MCF 10A (cell line): ENCODE measurements at regions not wholly inside any gene's neighbourhood (a gene's known extent, or its start where the extent isn't known, plus 50 kb on each side); places are given as distances from the start of the nearest gene placed in this dataset.

Experiments used
- BruUV-seq: library from RNA; stranded (reverse); fragments of 400-500 nt; replicated peaks from 2 replicates; lab custom pipeline; 2021; lab: Mats Ljungman, UMichigan
- CTCF ChIA-PET: fragments of 300-600 bp; sonication (Branson Sonifier 250); formaldehyde crosslinking; extraction: SDS; loops from one replicate; lab custom pipeline; 2021; ENCODE audit warnings: antibody characterized with exemption, inconsistent platforms; lab: Yijun Ruan, JAX
- POLR2A ChIA-PET: fragments of 300-600, 350-650 bp; sonication (Branson Sonifier 250); formaldehyde crosslinking; extraction: SDS; loops from one replicate; lab custom pipeline; 2020; ENCODE audit warnings: antibody characterized with exemption, inconsistent platforms; lab: Yijun Ruan, JAX
- DNase-seq: peaks from one replicate; pipeline ENCODE4 v3.0.0-alpha.2; 2018; ENCODE audit not compliant: unreplicated experiment
- H3K27ac Mint-ChIP-seq: one replicate; pipeline ENCODE4 v1.8.0; 2022; ENCODE audit warnings: mild to moderate bottlenecking, low read depth, mixed read lengths; ENCODE audit not compliant: unreplicated experiment
- H3K27me3 Mint-ChIP-seq: one replicate; pipeline ENCODE4 v1.8.0; 2022; ENCODE audit warnings: mixed read lengths; ENCODE audit not compliant: insufficient read depth, unreplicated experiment
- H3K36me3 Mint-ChIP-seq: one replicate; pipeline ENCODE4 v1.8.0; 2022; ENCODE audit warnings: mild to moderate bottlenecking, moderate library complexity, mixed read lengths; ENCODE audit not compliant: insufficient read depth, unreplicated experiment
- H3K4me1 Mint-ChIP-seq: one replicate; pipeline ENCODE4 v1.8.0; 2022; ENCODE audit warnings: mixed read lengths; ENCODE audit not compliant: insufficient read depth, unreplicated experiment
- H3K4me3 Mint-ChIP-seq: one replicate; pipeline ENCODE4 v1.8.0; 2022; ENCODE audit warnings: mild to moderate bottlenecking, moderate library complexity, mixed read lengths; ENCODE audit not compliant: unreplicated experiment
- H3K9me3 Mint-ChIP-seq: one replicate; pipeline ENCODE4 v1.8.0; 2022; ENCODE audit warnings: mixed read lengths; ENCODE audit not compliant: unreplicated experiment
- intact Hi-C: fragments of 100-400 bp; cut with micrococcal nuclease; formaldehyde crosslinking; loops from 2 replicates; pipeline ENCODE4 v1.14.1; 2022
- TF ChIP-seq, protein P1 (sequence below): fragments of 200-600 bp; IDR thresholded peaks from one replicate; pipeline ENCODE4 v1.8.0; 2022; ENCODE audit warnings: antibody characterized with exemption, mild to moderate bottlenecking; ENCODE audit not compliant: unreplicated experiment

DNA sequence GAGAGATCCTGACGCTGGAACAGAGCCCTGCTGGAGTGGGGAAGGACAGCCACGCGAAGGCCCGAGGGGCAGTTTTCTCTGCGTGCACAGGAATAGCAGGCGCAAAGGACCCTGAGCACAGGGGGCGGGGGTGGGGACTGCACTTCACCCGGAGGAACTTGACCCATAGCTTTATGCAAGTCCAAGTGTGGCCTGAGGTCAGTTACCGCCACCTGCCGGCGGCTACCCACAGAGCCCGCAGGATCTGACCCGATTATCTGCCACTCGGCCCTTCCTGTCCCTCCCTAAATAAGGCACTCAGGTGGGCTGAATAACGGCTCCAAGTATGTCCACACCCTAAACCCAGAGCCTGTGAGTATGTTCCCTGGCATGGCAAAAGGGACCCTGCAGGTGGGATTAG is 65.4 kb upstream of the FCN1 start:
- Mint-ChIP-seq H3K4me1 (no peaks in the 10 kb centered on the region), H3K36me3 (no peaks in the 10 kb centered on the region), H3K9me3 (peaks cover 24% of the 10 kb centered on the region), H3K27ac (no peak overlapping the region), H3K4me3 (no peak overlapping the region), H3K27me3 (peaks cover 39% of the 10 kb centered on the region)
- BruUV-seq = no TSS peak
- TF ChIP-seq, protein P1, sequence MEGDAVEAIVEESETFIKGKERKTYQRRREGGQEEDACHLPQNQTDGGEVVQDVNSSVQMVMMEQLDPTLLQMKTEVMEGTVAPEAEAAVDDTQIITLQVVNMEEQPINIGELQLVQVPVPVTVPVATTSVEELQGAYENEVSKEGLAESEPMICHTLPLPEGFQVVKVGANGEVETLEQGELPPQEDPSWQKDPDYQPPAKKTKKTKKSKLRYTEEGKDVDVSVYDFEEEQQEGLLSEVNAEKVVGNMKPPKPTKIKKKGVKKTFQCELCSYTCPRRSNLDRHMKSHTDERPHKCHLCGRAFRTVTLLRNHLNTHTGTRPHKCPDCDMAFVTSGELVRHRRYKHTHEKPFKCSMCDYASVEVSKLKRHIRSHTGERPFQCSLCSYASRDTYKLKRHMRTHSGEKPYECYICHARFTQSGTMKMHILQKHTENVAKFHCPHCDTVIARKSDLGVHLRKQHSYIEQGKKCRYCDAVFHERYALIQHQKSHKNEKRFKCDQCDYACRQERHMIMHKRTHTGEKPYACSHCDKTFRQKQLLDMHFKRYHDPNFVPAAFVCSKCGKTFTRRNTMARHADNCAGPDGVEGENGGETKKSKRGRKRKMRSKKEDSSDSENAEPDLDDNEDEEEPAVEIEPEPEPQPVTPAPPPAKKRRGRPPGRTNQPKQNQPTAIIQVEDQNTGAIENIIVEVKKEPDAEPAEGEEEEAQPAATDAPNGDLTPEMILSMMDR = no peak
- intact Hi-C loops = no loop called here
- ChIA-PET CTCF (no interaction called here), POLR2A (no interaction called here)
- DNase-seq = no peak

DNA sequence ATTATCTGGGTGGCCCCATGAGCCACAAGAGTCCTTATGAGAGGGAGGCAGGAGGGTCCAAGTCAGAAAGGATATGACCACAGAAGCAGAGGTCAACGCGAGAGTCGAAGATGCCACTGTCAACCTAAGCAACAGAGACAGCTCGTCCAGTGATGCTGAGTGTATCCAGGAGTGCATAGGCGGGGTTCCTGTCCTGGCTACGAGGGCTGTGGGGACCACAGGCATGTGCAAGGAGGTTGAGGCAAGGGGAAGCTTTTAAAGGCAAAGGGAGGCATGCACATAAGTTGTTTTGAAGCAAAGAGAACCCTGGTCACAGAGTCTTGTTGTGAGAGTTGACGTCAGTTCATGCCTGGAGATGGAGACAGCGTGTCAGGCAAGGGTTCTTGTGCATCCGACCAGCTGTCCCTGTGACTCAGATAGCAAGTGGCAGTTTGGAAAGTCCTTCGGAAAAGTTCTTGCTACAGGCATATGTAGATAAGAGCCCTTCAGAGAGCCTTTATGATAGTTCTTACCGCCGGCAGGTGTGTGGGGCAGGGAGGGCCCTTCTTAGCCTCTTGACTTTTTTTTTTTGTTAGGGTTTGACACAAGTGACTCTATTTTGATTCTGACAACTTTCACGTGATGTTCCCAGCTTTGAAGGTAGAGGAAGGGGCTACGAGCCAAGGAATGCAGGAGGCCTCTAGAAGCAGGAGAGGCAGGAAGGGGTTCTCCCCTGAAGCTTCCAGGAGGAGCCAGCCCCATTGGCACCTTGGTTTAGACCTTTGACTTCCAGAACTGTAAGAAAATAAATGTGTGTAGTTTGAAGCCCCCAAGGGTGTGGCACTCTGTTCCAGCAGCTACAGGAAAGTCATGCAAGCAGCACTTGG is 66.0 kb upstream of the FCN1 start:
- peaks cover 24% of the 10 kb centered on the region for H3K9me3 Mint-ChIP-seq
- H3K27ac Mint-ChIP-seq = no peak overlapping the region
- CTCF ChIA-PET = no interaction called here
- no peak for DNase-seq
- no peak overlapping the region for H3K4me3 Mint-ChIP-seq
- intact Hi-C loops = no loop called here
- TF ChIP-seq, protein P1 = no peak
- POLR2A ChIA-PET = no interaction called here
- no peaks in the 10 kb centered on the region for H3K4me1 Mint-ChIP-seq
- BruUV-seq = no TSS peak
- peaks cover 39% of the 10 kb centered on the region for H3K27me3 Mint-ChIP-seq
- no peaks in the 10 kb centered on the region for H3K36me3 Mint-ChIP-seq

DNA sequence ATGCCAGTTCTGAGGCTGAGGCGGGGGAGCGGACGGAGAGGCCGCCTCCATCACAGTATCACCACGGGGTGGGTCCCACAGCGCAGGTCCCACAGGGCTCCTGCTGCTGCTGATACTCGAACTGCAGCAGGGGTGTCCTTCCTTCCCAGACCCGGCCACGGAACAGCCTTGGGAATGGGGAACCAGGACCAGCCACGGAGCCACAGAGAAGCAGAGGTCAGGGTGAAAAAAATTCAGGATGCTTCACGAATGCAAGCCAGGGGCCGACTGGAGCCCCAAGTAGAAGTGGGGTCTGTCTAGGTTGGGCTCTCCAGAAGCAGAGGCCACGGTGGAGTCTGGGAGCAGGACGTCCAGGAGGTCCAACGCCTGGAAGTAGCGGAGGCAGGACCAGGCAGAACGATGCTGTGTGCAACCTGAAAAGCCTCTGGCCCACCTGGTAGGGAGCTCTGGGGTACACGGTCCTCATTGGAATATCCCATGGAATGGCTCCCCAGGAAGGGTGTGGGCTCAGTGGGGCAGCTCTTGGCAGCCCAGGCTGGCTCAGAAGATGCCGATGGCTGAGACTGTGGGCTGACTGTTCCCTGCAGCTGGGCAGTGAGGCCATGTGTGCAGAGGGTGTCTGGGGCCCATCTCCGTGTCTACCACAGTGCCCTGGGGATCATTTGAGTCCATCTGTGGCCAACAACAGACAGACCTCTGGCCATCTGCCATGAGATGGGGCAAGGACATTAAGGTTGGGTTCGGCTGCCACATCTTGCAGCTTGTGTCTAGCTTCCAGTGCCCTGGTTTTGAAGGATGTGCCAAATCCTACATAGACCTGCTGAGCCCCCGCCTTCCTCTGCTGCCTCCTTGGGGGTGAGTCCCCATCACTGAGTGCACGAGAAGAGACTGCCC is 66.9 kb upstream of the FCN1 start:
- TF ChIP-seq, protein P1 = no peak
- Mint-ChIP-seq H3K4me3 (no peak overlapping the region), H3K27ac (no peak overlapping the region), H3K4me1 (no peaks in the 10 kb centered on the region), H3K27me3 (peaks cover 37% of the 10 kb centered on the region), H3K36me3 (no peaks in the 10 kb centered on the region), H3K9me3 (peaks cover 24% of the 10 kb centered on the region)
- ChIA-PET CTCF (no interaction called here), POLR2A (interaction anchor here (0.6 kb wide), 1 partner anchor 11 kb away, joined by 3 read pairs; no protein-coding TSS in a partner anchor)
- BruUV-seq = no TSS peak
- intact Hi-C loops = no loop called here
- no peak for DNase-seq

DNA sequence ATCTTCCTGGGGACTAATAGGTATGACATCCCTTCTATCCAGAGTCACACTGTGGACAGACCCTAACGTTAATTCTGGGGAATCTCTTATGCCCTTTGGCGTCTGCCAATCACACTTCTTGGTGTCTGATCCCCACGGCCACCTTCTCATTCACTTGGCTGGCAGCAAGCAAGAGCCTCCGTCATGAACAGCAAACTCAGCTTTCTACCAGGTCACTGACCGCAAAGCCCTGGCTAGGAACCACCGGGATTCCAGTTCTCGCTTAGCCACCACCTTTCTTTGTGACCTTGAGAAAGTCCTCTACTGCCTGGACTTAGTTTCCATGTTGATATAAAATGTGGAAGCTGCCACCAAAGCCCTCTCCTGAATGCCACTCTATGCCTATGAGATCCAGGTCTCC is 67.7 kb upstream of the FCN1 start:
- POLR2A ChIA-PET = no interaction called here
- CTCF ChIA-PET = no interaction called here
- no peak overlapping the region for H3K27ac Mint-ChIP-seq
- H3K27me3 Mint-ChIP-seq = peaks cover 29% of the 10 kb centered on the region
- no peak overlapping the region for H3K4me3 Mint-ChIP-seq
- H3K4me1 Mint-ChIP-seq = no peaks in the 10 kb centered on the region
- no TSS peak for BruUV-seq
- intact Hi-C loops = no loop called here
- no peak for DNase-seq
- H3K36me3 Mint-ChIP-seq = no peaks in the 10 kb centered on the region
- H3K9me3 Mint-ChIP-seq = peaks cover 24% of the 10 kb centered on the region
- TF ChIP-seq, protein P1 = no peak
